Caco-2 (cell line): ENCODE measurements at regions not wholly inside any gene's neighbourhood (a gene's known extent, or its start where the extent isn't known, plus 50 kb on each side); places are given as distances from the start of the nearest gene placed in this dataset.

Source experiments
- BruUV-seq: library from RNA; stranded (reverse); fragments of 400-500 nt; replicated peaks from 2 replicates; lab custom pipeline; 2021; lab: Mats Ljungman, UMichigan
- CTCF ChIA-PET: fragments of 300-600 bp; sonication (Branson Sonifier 250); formaldehyde crosslinking; loops from one replicate; lab custom pipeline; 2022; ENCODE audit warnings: antibody characterized with exemption; lab: Charles Lee
- POLR2A ChIA-PET: fragments of 300-600 bp; sonication (Branson Sonifier 250); formaldehyde crosslinking; loops from one replicate; lab custom pipeline; 2022; ENCODE audit warnings: antibody characterized with exemption; lab: Charles Lee
- DNase-seq, 2 experiments: peaks; one replicate each; pipeline versions ENCODE4 v3.0.0 to v3.0.0-alpha.2; 2020 to 2022
- H3K27me3 ChIP-seq: replicated peaks from 2 replicates; pipeline ENCODE4 v1.6.0; 2011; ENCODE audit warnings: low read length; ENCODE audit not compliant: control insufficient read depth, insufficient read depth
- H3K36me3 ChIP-seq: 2 replicates; pipeline ENCODE4 v1.5.1; 2011; ENCODE audit warnings: low read length; ENCODE audit not compliant: control insufficient read depth, insufficient read depth
- H3K4me1 ChIP-seq: fragments of 250-450 bp; sonication (Bioruptor Pico); 2 replicates; pipeline ENCODE4 v1.5.1; 2020; ENCODE audit warnings: mild to moderate bottlenecking
- H3K4me3 ChIP-seq: 2 replicates; pipeline ENCODE4 v1.5.1; 2011; ENCODE audit warnings: low read depth, mild to moderate bottlenecking, control low read depth, low read length
- H3K9me3 ChIP-seq: fragments of 250-450 bp; sonication (Bioruptor Pico); 2 replicates; pipeline ENCODE4 v1.5.1; 2020; ENCODE audit warnings: mild to moderate bottlenecking, moderate library complexity
- H3K27ac Mint-ChIP-seq: one replicate; pipeline ENCODE4 v1.8.0; 2022; ENCODE audit warnings: mixed read lengths; ENCODE audit not compliant: unreplicated experiment
- H3K27me3 Mint-ChIP-seq: one replicate; pipeline ENCODE4 v1.8.0; 2022; ENCODE audit warnings: mixed read lengths; ENCODE audit not compliant: insufficient read depth, unreplicated experiment
- H3K36me3 Mint-ChIP-seq: one replicate; pipeline ENCODE4 v1.8.0; 2022; ENCODE audit warnings: mild to moderate bottlenecking, mixed read lengths; ENCODE audit not compliant: insufficient read depth, unreplicated experiment
- H3K4me1 Mint-ChIP-seq: one replicate; pipeline ENCODE4 v1.8.0; 2022; ENCODE audit warnings: low read depth, mixed read lengths; ENCODE audit not compliant: unreplicated experiment
- H3K4me3 Mint-ChIP-seq: one replicate; pipeline ENCODE4 v1.8.0; 2022; ENCODE audit warnings: mild to moderate bottlenecking, moderate library complexity, mixed read lengths; ENCODE audit not compliant: unreplicated experiment
- H3K9me3 Mint-ChIP-seq: one replicate; pipeline ENCODE4 v1.8.0; 2022; ENCODE audit warnings: mixed read lengths; ENCODE audit not compliant: unreplicated experiment
- intact Hi-C: fragments of 100-400 bp; cut with micrococcal nuclease; formaldehyde crosslinking; loops from one replicate; pipeline ENCODE4 v1.10.0; 2022; ENCODE audit not compliant: unreplicated experiment
- TF ChIP-seq, protein P1 (sequence below), 2 experiments: fragments of 200-600 bp in 1 of 2; IDR thresholded peaks; 1 replicate in 1 of 2; 2 replicates in 1 of 2; pipeline versions ENCODE4 v1.5.1 to v1.8.0; 2011 to 2022; ENCODE audit warnings: antibody characterized with exemption in 1 of 2, control low read depth in 1 of 2, inconsistent platforms in 1 of 2, low read depth in 1 of 2, low read length in 1 of 2, mild to moderate bottlenecking in 1 of 2, moderate library complexity in 1 of 2; ENCODE audit not compliant: insufficient read depth in 1 of 2, severe bottlenecking in 1 of 2, unreplicated experiment in 1 of 2

DNA sequence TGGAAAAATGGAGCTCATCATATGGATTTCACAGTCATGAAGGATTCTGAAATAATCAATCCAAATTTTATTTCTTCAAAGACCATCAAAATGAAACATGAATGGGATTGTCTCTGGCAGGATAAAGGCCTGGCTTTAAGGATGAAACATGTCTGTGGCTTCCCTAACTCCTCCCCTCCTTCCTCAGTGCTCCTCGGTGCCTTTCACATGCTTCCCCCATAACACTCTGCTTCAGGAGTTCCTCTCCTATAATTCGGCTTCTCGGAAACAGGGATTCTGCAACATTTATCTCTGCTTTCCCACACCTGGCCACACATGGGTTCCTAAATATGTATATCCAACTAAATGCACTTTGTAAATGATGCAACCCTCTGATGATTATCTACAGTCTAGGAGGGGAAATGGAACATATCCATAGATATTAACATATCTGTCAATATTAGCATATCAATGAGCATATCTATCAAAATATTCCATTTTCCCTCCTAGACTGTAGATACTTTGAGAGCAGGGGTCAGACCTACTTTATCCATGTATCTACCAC lies 153.8 kb downstream of the PLPP3 start:
- Histone ChIP-seq H3K36me3 (no peaks in the 10 kb centered on the region), H3K4me1 (no peaks in the 10 kb centered on the region), H3K27me3 (no peaks in the 10 kb centered on the region), H3K4me3 (no peak overlapping the region), H3K9me3 (no peaks in the 10 kb centered on the region)
- TF ChIP-seq, protein P1, sequence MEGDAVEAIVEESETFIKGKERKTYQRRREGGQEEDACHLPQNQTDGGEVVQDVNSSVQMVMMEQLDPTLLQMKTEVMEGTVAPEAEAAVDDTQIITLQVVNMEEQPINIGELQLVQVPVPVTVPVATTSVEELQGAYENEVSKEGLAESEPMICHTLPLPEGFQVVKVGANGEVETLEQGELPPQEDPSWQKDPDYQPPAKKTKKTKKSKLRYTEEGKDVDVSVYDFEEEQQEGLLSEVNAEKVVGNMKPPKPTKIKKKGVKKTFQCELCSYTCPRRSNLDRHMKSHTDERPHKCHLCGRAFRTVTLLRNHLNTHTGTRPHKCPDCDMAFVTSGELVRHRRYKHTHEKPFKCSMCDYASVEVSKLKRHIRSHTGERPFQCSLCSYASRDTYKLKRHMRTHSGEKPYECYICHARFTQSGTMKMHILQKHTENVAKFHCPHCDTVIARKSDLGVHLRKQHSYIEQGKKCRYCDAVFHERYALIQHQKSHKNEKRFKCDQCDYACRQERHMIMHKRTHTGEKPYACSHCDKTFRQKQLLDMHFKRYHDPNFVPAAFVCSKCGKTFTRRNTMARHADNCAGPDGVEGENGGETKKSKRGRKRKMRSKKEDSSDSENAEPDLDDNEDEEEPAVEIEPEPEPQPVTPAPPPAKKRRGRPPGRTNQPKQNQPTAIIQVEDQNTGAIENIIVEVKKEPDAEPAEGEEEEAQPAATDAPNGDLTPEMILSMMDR (IDR thresholded peaks at IDR 0.05; ENCODE audit: insufficient read depth in 1 of 2, low read depth in 1 of 2, low read length in 1 of 2, severe bottlenecking in 1 of 2, unreplicated experiment in 1 of 2), result no peak
- no peak overlapping the region for H3K27ac Mint-ChIP-seq
- ChIA-PET CTCF (no interaction called here), POLR2A (no interaction called here)
- no peak overlapping the region for H3K4me3 Mint-ChIP-seq
- no peak for DNase-seq
- no peaks in the 10 kb centered on the region for H3K9me3 Mint-ChIP-seq
- H3K36me3 Mint-ChIP-seq, result no peaks in the 10 kb centered on the region
- intact Hi-C loops, result no loop called here
- no TSS peak for BruUV-seq
- no peaks in the 10 kb centered on the region for H3K27me3 Mint-ChIP-seq
- H3K4me1 Mint-ChIP-seq, result no peaks in the 10 kb centered on the region

DNA sequence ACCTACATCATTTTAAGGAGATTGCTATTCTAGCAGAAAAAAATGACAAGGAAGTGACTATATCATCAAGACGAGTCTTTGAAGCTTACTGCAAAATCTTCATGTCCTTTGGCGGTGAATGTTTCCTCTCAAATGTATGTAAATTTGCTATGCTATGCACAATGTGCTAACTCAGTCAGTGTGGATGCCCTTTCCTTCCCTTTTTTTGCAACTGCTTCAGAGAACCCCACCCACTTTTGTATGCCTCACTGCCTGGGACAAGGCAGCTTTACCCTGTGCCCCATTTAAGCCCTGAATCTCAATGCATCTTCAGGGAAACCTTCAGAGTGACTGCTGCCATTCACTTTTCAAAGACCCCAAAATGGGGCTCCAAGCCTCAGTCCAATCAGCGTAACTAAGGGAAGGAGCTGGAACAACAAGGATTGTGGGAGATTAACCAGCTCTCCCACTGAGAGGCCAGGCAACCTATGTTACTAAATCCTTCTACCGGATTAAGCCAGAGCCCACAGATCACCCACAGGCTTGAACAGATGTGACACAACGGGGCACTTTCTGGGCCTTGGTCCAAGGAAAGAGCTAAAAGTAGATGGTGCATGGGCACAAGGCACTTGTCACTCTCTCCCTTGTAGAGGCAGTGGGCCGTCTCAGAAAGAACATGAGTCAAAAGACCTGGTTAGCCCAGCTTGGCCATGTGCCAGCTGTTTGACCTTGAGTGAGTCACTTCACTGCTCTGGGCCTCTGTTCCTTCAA lies 154.4 kb downstream of the PLPP3 start:
- H3K27me3 Mint-ChIP-seq, result no peaks in the 10 kb centered on the region
- Histone ChIP-seq H3K4me3 (no peak overlapping the region), H3K27me3 (no peaks in the 10 kb centered on the region), H3K4me1 (no peaks in the 10 kb centered on the region), H3K9me3 (no peaks in the 10 kb centered on the region), H3K36me3 (no peaks in the 10 kb centered on the region)
- H3K27ac Mint-ChIP-seq, result no peak overlapping the region
- no TSS peak for BruUV-seq
- ChIA-PET POLR2A (no interaction called here), CTCF (no interaction called here)
- H3K36me3 Mint-ChIP-seq, result no peaks in the 10 kb centered on the region
- intact Hi-C loops, result no loop called here
- H3K4me3 Mint-ChIP-seq, result no peak overlapping the region
- no peak for DNase-seq
- TF ChIP-seq, protein P1 (IDR thresholded peaks at IDR 0.05; ENCODE audit: insufficient read depth in 1 of 2, low read depth in 1 of 2, low read length in 1 of 2, severe bottlenecking in 1 of 2, unreplicated experiment in 1 of 2), result no peak
- H3K4me1 Mint-ChIP-seq, result no peaks in the 10 kb centered on the region
- no peaks in the 10 kb centered on the region for H3K9me3 Mint-ChIP-seq

DNA sequence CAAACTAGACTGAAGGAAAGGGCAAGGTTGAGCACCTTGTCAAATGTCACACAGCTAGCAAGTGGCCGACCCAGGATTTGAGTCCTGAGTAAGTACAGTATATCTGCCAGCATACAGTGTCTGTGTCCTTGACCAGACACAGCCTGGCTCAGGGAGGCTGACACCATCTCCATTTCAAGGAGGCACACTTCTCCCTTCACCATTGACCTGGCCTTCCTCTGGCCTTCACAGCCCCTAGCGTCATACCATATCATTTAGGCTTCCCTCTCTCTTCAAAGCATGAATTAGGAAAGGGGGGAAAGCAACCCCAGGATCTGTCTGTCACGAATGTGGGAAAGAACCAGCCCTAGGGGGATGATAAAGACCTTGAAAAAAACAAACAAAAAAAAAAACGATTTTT lies 155.6 kb downstream of the PLPP3 start:
- no TSS peak for BruUV-seq
- POLR2A ChIA-PET, result no interaction called here
- Histone ChIP-seq H3K4me3 (no peak overlapping the region), H3K9me3 (no peaks in the 10 kb centered on the region), H3K4me1 (no peaks in the 10 kb centered on the region), H3K36me3 (no peaks in the 10 kb centered on the region), H3K27me3 (no peaks in the 10 kb centered on the region)
- DNase-seq, result no peak
- Mint-ChIP-seq H3K4me3 (no peak overlapping the region), H3K27ac (no peak overlapping the region), H3K4me1 (peaks cover 7% of the 10 kb centered on the region), H3K36me3 (no peaks in the 10 kb centered on the region), H3K27me3 (no peaks in the 10 kb centered on the region), H3K9me3 (no peaks in the 10 kb centered on the region)
- CTCF ChIA-PET, result no interaction called here
- intact Hi-C loops, result no loop called here
- TF ChIP-seq, protein P1 (IDR thresholded peaks at IDR 0.05; ENCODE audit: insufficient read depth in 1 of 2, low read depth in 1 of 2, low read length in 1 of 2, severe bottlenecking in 1 of 2, unreplicated experiment in 1 of 2), result no peak
